BJ (cell line): ENCODE measurements at regions not wholly inside any gene's neighbourhood (a gene's known extent, or its start where the extent isn't known, plus 50 kb on each side); places are given as distances from the start of the nearest gene placed in this dataset.
"Not testable (repeated sequence)": the region's sequence is repeated elsewhere in the genome, so short reads cannot be mapped to it uniquely, and the experiment has no call there.

Source experiments
- CTCF ChIA-PET: fragments of 350-600 bp; formaldehyde crosslinking; extraction: SDS; loops from one replicate; lab custom pipeline; 2021; ENCODE audit warnings: antibody characterized with exemption, inconsistent platforms; lab: Yijun Ruan, JAX
- POLR2A ChIA-PET: fragments of 300-600 bp; sonication (Branson Sonifier 250); formaldehyde crosslinking; extraction: SDS; loops from one replicate; lab custom pipeline; 2021; ENCODE audit warnings: antibody characterized with exemption; lab: Charles Lee
- DNase-seq: peaks from one replicate; pipeline ENCODE4 v3.0.0-alpha.2; 2011; ENCODE audit warnings: low read depth
- H3K27me3 ChIP-seq: 2 replicates; pipeline ENCODE4 v1.6.0; 2011; ENCODE audit warnings: low read length; ENCODE audit not compliant: control insufficient read depth, insufficient read depth
- H3K36me3 ChIP-seq: 2 replicates; pipeline ENCODE4 v1.5.1; 2011; ENCODE audit warnings: low read length; ENCODE audit not compliant: control insufficient read depth, insufficient read depth
- H3K4me3 ChIP-seq: 2 replicates; pipeline ENCODE4 v1.5.1; 2011; ENCODE audit warnings: low read depth, mild to moderate bottlenecking, control low read depth, low read length
- CTCF ChIP-seq: IDR thresholded peaks from 2 replicates; pipeline ENCODE4 v1.5.1; 2011; ENCODE audit warnings: low read depth, mild to moderate bottlenecking, control low read depth, inconsistent platforms, low read length, moderate library complexity; ENCODE audit not compliant: insufficient read depth

GRCh38 chr1:817658-818617, 105.8 kb upstream of the SAMD11 start:
- H3K27me3 ChIP-seq, POLR2A ChIA-PET, H3K4me3 ChIP-seq, H3K36me3 ChIP-seq, CTCF ChIA-PET, DNase-seq: not testable (repeated sequence)

GRCh38 chr1:818618-819291, 105.0 kb upstream of the SAMD11 start:
- no peak for TF ChIP-seq CTCF
- Histone ChIP-seq H3K36me3 (no peaks in the 10 kb centered on the region; the same call in none of the 2 replicates), H3K4me3 (no peak overlapping the region), H3K27me3 (no peaks in the 10 kb centered on the region)
- CTCF ChIA-PET = no interaction called here
- DNase-seq = no peak
- POLR2A ChIA-PET = no interaction called here

GRCh38 chr1:820962-821361, 102.8 kb upstream of the SAMD11 start:
- Histone ChIP-seq H3K4me3 (no peak overlapping the region), H3K36me3 (no peaks in the 10 kb centered on the region; the same call in none of the 2 replicates), H3K27me3 (no peaks in the 10 kb centered on the region)
- ChIA-PET POLR2A (no interaction called here), CTCF (no interaction called here)
- no peak for TF ChIP-seq CTCF
- no peak for DNase-seq

- CTCF ChIA-PET, H3K36me3 ChIP-seq, DNase-seq, POLR2A ChIA-PET, H3K27me3 ChIP-seq: not testable (repeated sequence)
- H3K4me3 ChIP-seq = peak overlapping the region; percentile 64
Measured at GRCh38 chr1:826808-827207, 96.9 kb upstream of the SAMD11 start.

- H3K36me3 ChIP-seq, H3K27me3 ChIP-seq, CTCF ChIA-PET, POLR2A ChIA-PET: not testable (repeated sequence)
- peak overlapping the region; percentile 64 for H3K4me3 ChIP-seq
- peak; percentile 35 for DNase-seq
Measured at GRCh38 chr1:827211-828063, 96.3 kb upstream of the SAMD11 start.

- H3K4me3 ChIP-seq = not testable (repeated sequence)
Measured at GRCh38 chr1:829324-829723, 94.4 kb upstream of the SAMD11 start.

GRCh38 chr1:829932-830331, 93.8 kb upstream of the SAMD11 start:
- H3K27me3 ChIP-seq, CTCF ChIA-PET, DNase-seq, H3K4me3 ChIP-seq, H3K36me3 ChIP-seq, POLR2A ChIA-PET: not testable (repeated sequence)

More at GRCh38 chr1:829324-829723, 94.4 kb upstream of the SAMD11 start:
- H3K27me3 ChIP-seq, POLR2A ChIA-PET, H3K36me3 ChIP-seq, CTCF ChIA-PET, DNase-seq: not testable (repeated sequence)

- CTCF ChIA-PET, POLR2A ChIA-PET: not testable (repeated sequence)
Measured at GRCh38 chr1:830750-831149, 93.0 kb upstream of the SAMD11 start.

More at GRCh38 chr1:830750-831149, 93.0 kb upstream of the SAMD11 start:
- not testable (repeated sequence) for H3K4me3 ChIP-seq, H3K27me3 ChIP-seq, DNase-seq, H3K36me3 ChIP-seq
